HL-60/S4 (cell line): ENCODE measurements at regions not wholly inside any gene's neighbourhood (a gene's known extent, or its start where the extent isn't known, plus 50 kb on each side); places are given as distances from the start of the nearest gene placed in this dataset.
"Not testable (repeated sequence)": the region's sequence is repeated elsewhere in the genome, so short reads cannot be mapped to it uniquely, and the experiment has no call there.

Experiments used
- in situ Hi-C: fragments of 300-500 bp; cut with MboI; formaldehyde crosslinking; loops from 2 replicates; pipeline ENCODE4 v1.14.3; 2022; ENCODE audit warnings: low sequenced_read_pairs

GRCh38 chr1:194774535-194774934, 1588.1 kb upstream of the B3GALT2 start:
- in situ Hi-C loops: no loop called here

DNA sequence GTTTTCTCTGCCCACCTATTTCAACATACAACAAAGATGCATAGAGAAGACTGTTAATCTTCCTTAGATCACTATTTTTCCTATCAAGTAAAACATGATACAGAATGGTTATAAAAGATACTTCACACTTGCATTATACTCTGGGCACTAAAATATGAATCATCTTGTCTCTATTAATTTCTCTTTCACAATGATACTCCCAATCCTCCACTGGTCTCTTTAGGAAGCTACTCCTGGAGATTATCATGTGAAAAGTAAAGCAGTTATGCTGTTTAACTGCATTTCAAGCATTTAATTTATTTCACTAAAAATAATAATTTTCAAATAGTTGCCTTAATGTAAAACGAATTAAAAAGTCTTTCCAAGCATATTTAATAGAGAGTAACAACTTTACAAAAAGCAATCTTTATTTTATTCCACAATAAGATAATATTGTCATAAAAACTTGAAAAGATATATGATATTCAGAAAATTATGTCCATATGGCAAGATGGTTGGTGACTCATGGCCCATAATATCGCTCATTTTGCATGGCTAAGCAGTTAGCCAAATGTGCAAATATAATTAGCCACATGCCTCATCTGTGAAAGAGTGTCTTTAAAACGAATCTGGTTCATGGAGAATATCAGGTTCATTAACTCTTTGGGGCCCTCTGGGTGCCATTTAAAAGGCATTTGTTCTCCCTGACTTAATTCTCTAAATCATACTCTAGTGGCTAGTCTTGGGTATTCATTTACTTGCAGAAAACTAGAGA, 1569.0 kb upstream of the B3GALT2 start:
- in situ Hi-C loops: no loop called here

DNA sequence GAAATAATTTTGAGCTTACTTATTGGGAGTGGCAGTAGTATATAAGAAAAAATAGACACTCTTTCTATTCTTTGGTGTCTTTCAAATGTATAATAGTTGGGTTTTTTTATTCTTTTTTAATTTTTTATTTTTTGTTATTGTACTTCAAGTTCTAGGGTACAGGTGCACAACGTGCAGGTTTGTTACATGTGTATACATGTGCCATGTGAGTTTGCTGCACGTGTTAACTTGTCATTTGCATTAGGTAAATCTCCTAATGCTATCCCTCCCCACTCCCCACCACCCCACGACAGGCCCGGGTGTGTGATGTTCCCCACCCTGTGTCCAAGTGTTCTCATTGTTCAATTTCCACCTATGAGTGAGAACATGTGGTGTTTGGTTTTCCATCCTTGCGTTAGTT, 1552.4 kb upstream of the B3GALT2 start:
- in situ Hi-C loops: not testable (repeated sequence)

- in situ Hi-C loops: no loop called here
Observed at GRCh38 chr1:194734970-194735369, 1548.6 kb upstream of the B3GALT2 start.

GRCh38 chr1:194731025-194731424, 1544.6 kb upstream of the B3GALT2 start:
- in situ Hi-C loops: no loop called here

GRCh38 chr1:194730304-194730703, 1543.9 kb upstream of the B3GALT2 start:
- in situ Hi-C loops: no loop called here

GRCh38 chr1:194723067-194723466, 1536.7 kb upstream of the B3GALT2 start:
- in situ Hi-C loops: no loop called here

- in situ Hi-C loops: no loop called here
Observed at GRCh38 chr1:194717941-194718340, 1531.5 kb upstream of the B3GALT2 start.

DNA sequence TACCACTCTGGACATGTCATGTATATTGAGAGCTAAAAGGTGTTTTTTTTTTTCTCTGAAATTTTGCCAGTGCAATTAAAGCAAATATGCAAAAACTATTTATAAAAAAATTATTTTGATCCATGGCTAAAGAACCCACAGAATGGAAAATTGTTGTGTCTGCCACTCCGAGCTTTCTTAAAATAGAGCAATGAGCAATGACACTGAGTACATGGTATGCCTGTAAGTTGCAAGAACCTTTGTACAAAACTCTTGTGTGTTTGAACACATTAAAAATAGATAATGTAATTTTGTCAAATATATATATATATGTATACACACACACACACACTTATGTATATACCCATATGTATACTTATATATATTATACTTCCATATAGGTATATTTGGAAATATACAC, 1530.9 kb upstream of the B3GALT2 start:
- in situ Hi-C loops: no loop called here

DNA sequence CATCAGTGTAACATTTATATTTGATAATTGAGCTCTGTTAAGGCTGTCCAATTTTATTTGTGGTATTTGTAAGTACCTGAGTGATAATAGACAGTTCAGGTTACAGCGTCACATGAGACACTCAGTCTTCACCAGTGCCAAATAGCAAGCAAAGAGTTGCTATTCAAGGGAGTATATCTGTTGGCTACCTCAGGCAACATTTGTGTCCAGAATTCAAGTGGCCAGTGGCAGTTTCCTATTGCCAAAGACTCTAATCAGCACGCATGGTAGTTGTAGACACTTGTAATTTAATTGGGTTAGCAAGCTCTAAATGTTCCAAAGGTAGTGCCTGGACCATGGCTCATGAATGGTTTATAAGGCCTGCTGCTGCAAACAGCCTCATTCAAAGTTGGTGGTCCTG, 1524.3 kb upstream of the B3GALT2 start:
- in situ Hi-C loops: no loop called here

GRCh38 chr1:194709439-194709838, 1523.0 kb upstream of the B3GALT2 start:
- in situ Hi-C loops: no loop called here

DNA sequence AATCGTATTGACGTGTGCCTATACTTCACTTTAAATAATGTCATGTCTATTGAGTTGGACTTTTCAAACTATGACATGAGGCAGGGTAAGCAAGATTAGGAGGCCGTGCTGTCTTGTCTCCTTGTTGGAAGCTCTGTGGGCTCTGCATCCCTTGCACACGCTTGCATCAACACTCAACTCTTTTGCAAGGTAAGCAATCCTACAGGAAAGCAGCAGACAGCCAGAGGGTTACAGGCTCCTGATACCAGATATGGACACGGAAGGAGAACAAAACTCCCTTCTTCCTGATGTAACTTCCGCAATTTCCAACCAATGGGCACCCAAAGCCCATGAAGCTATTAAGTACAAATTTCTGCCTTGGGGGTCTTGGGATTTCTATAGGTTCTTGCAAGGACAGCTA, 1520.7 kb upstream of the B3GALT2 start:
- in situ Hi-C loops: no loop called here

- in situ Hi-C loops: no loop called here
Observed at GRCh38 chr1:194705123-194705854, 1518.9 kb upstream of the B3GALT2 start.

DNA sequence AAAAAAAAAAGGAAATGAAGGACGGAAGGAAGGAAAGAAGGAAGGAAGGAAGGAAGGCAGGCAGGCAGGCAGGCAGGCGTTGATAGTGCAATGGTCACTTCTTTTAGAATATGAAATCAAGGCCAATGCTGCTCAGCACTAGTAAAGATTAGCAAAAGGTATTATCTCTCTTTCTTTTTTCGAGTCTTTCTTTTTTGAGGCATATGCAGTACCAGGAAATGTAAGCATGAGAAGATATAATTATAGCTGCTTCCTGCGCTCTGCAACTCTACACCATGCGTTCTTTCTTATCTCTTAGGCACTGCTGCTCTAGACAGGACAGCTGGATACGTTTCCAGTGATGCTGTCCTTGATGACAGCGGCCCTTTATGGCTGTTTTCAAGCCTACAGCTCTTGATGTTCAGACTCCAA, 1512.5 kb upstream of the B3GALT2 start:
- in situ Hi-C loops: no loop called here

GRCh38 chr1:194693244-194693643, 1506.8 kb upstream of the B3GALT2 start:
- in situ Hi-C loops: no loop called here

- in situ Hi-C loops: no loop called here
Observed at GRCh38 chr1:194684636-194685035, 1498.2 kb upstream of the B3GALT2 start.

- in situ Hi-C loops: no loop called here
Observed at GRCh38 chr1:194658090-194658439, 1471.7 kb upstream of the B3GALT2 start.

GRCh38 chr1:194654956-194655355, 1468.5 kb upstream of the B3GALT2 start:
- in situ Hi-C loops: no loop called here

DNA sequence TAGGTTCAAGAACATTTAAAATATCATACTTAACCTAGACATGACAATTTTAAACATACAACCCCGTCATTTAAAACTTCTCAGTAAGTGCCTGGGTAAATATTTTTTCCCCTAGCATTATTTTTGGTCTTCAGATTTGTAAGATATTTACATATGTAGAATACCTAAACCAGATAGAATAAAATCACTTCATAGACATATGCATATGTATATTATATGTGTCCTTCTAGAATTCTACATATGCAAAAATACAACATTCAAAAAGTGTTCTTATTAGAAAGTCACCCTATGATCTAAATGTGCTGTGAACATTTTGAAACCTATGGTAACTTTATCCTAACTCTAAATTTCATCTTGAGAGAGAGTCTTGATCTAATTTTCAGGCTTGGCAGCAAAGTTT, 1467.0 kb upstream of the B3GALT2 start:
- in situ Hi-C loops: no loop called here

DNA sequence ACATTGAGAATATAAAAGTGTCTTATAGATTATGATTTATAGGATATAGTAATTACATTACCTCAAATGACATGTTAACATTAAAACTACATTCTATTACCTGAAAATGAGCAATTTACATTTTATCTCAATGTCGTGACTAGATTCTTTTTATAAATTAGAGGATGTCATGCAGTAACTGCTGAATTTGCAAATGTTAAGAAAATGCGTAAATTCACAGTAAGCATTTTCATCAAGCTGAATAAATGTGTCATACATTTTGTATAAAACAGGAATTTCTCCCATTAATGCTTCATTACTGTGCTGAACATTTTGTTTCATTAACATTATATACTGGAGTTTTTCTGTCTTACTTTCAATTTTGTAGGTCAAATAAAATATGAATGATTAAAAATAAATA, 1460.7 kb upstream of the B3GALT2 start:
- in situ Hi-C loops: no loop called here

DNA sequence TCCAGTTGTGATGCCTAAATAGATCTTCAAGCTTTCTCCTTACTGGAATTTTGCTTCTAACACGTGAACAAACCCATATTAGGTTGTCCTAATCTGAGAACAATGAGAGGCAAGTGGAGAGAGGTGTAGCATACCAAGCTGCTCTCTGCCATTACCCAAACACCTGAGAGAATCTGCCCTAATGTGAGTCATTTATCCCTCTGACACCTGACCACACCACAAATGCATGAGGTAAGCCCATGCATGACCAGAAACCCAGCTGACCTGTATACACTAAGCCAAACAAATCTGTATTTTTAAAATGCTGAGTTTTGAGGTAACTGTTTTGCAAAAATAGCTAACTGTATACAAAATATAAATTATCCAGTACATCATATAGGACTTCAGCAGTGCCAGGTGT, 1458.1 kb upstream of the B3GALT2 start:
- in situ Hi-C loops: no loop called here

DNA sequence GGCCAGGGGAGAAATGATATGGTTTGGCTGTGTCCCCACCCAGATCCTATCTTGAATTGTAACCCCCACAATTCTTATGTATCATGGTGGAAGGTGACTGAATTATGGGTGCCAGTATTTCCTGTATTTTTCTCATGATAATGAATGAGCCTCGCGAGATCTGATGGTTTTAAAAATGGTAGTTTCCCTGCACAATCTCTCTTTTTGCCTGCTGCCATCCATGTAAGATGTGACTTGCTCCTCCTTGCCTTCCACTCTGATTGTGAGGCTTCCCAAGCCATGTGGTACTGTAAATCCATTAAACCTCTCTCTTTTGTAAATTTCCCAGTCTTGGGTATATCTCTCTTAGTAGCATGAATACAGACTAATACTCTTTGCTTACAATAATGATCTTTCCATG, 1453.9 kb upstream of the B3GALT2 start:
- in situ Hi-C loops: no loop called here

DNA sequence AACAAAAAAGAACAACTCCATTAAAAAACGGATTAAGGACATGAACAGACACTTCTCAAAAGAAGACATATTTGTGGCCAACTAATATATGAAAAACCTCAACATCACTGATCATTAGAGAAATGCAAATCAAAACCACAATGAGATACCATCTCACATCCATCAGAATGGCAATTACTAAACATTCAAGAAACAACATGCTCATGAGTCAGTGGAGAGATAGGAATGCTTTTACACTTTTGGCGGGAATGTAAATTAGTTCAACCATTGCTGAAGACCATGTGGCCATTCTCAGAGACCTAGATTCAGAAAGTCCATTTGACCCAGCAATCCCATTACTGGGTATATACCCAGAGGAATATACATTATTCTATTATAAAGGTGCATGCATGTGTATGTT, 1442.6 kb upstream of the B3GALT2 start:
- in situ Hi-C loops: no loop called here
